Panc1 (cell line): ENCODE measurements at regions not wholly inside any gene's neighbourhood (a gene's known extent, or its start where the extent isn't known, plus 50 kb on each side); places are given as distances from the start of the nearest gene placed in this dataset.

Experiments used
- ATAC-seq: fragments of 200-7000 bp; cut with Tn5 transposase; 2 replicates; pipeline ENCODE4 v1.9.1; 2020; ENCODE audit warnings: mild to moderate bottlenecking, moderate library complexity
- BruUV-seq: library from RNA; stranded (reverse); fragments of 400-500 nt; replicated peaks from 2 replicates; lab custom pipeline; 2021; lab: Mats Ljungman, UMichigan
- CTCF ChIA-PET: fragments of 300-600 bp; sonication (Branson Sonifier 250); formaldehyde crosslinking; loops from one replicate; lab custom pipeline; 2022; ENCODE audit warnings: antibody characterized with exemption; lab: Charles Lee
- POLR2A ChIA-PET: fragments of 300-600 bp; sonication (Branson Sonifier 250); formaldehyde crosslinking; loops from one replicate; lab custom pipeline; 2022; ENCODE audit warnings: antibody characterized with exemption; lab: Charles Lee
- DNase-seq: peaks from one replicate; pipeline ENCODE4 v3.0.0-alpha.2; 2010; ENCODE audit warnings: low read depth, low spot score
- H3K27ac ChIP-seq: 2 replicates; pipeline ENCODE4 v1.5.1; 2011; ENCODE audit warnings: mild to moderate bottlenecking, low read length, inconsistent platforms
- H3K27me3 ChIP-seq: fragments of 200-500 bp; sonication (Bioruptor generic); 2 replicates; pipeline ENCODE4 v1.6.0; 2014; ENCODE audit warnings: low read length, inconsistent platforms; ENCODE audit not compliant: control insufficient read depth, insufficient read depth
- H3K36me3 ChIP-seq: fragments of 200-500 bp; sonication (Bioruptor generic); 2 replicates; pipeline ENCODE4 v1.5.1; 2014; ENCODE audit warnings: inconsistent platforms, mild to moderate bottlenecking, low read length, moderate library complexity; ENCODE audit not compliant: control insufficient read depth, insufficient read depth
- H3K4me1 ChIP-seq: 2 replicates; pipeline ENCODE4 v1.5.1; 2011; ENCODE audit warnings: inconsistent platforms, mild to moderate bottlenecking, low read length, moderate library complexity; ENCODE audit not compliant: control insufficient read depth, insufficient read depth
- H3K4me3 ChIP-seq, 2 experiments: 2 replicates each; pipeline ENCODE4 v1.5.1; 2011 to 2012; ENCODE audit warnings: low read depth in 2 of 2, low read length in 2 of 2, mild to moderate bottlenecking in 2 of 2, inconsistent platforms in 1 of 2, moderate library complexity in 1 of 2
- H3K9me3 ChIP-seq: fragments of 200-500 bp; sonication (Bioruptor generic); 2 replicates; pipeline ENCODE4 v1.5.1; 2014; ENCODE audit warnings: low read depth, mild to moderate bottlenecking, inconsistent platforms, low read length, moderate library complexity; ENCODE audit not compliant: control insufficient read depth, insufficient read depth
- POLR2AphosphoS5 ChIP-seq: IDR thresholded peaks from 2 replicates; pipeline ENCODE4 v1.6.1; 2012; ENCODE audit warnings: mild to moderate bottlenecking, low read depth, low read length, moderate library complexity
- SIN3A ChIP-seq: IDR thresholded peaks from 2 replicates; pipeline ENCODE4 v1.6.1; 2012; ENCODE audit warnings: low read depth, mild to moderate bottlenecking, low read length, moderate library complexity, borderline replicate concordance; ENCODE audit not compliant: insufficient read depth
- TCF7L2 ChIP-seq: IDR thresholded peaks from 2 replicates; pipeline ENCODE4 v1.6.1; 2011; ENCODE audit warnings: mild to moderate bottlenecking, low read depth, low read length, inconsistent platforms
- in situ Hi-C: cut with HindIII; loops from 2 replicates; pipeline ENCODE4 v1.10.0; 2016; ENCODE audit warnings: low sequenced_read_pairs, low pct_unique_long_range_greater_than_20kb
- intact Hi-C: fragments of 100-400 bp; cut with micrococcal nuclease; formaldehyde crosslinking; loops from one replicate; pipeline ENCODE4 v1.10.0; 2022; ENCODE audit not compliant: unreplicated experiment
- TF ChIP-seq, protein P1 (sequence below): fragments of 450-650 bp; IDR thresholded peaks from 2 replicates; pipeline ENCODE4 v1.5.1; 2017; ENCODE audit warnings: mild to moderate bottlenecking
- TF ChIP-seq, protein P2 (sequence below), 2 experiments: IDR thresholded peaks; 2 replicates each; pipeline ENCODE4 v1.6.1; 2011 to 2012; ENCODE audit warnings: low read depth in 2 of 2, control low read depth in 1 of 2, low read length in 1 of 2, mild to moderate bottlenecking in 1 of 2, moderate library complexity in 1 of 2; ENCODE audit not compliant: insufficient read depth in 1 of 2

DNA sequence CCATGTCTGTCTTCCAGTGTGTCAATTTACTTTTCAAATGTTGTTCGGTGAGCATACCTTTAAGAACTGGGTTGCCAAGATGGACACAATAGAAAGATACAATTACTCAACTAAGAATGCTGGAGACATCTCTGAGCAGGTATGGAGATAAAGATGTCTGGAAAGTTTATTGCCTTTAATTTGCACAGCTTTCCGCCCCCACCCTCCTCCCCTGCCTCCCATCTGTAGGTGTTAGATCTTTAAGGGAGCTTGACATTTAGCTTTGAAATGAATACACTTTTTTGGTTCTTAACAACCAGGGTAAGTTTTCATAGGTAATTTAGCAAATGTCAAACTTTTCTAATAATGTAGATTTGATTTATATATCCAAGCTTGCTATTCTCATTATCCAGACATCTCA is 104.4 kb downstream of the BTBD3 start:
- ChIA-PET POLR2A (no interaction called here), CTCF (no interaction called here)
- H3K9me3 ChIP-seq = no peaks in the 10 kb centered on the region
- intact Hi-C loops (no loop called here), in situ Hi-C loops (no loop called here)
- BruUV-seq = no TSS peak
- DNase-seq = no peak
- TF ChIP-seq SIN3A (no peak), TCF7L2 (no peak), POLR2AphosphoS5 (no peak)
- TF ChIP-seq, protein P1, sequence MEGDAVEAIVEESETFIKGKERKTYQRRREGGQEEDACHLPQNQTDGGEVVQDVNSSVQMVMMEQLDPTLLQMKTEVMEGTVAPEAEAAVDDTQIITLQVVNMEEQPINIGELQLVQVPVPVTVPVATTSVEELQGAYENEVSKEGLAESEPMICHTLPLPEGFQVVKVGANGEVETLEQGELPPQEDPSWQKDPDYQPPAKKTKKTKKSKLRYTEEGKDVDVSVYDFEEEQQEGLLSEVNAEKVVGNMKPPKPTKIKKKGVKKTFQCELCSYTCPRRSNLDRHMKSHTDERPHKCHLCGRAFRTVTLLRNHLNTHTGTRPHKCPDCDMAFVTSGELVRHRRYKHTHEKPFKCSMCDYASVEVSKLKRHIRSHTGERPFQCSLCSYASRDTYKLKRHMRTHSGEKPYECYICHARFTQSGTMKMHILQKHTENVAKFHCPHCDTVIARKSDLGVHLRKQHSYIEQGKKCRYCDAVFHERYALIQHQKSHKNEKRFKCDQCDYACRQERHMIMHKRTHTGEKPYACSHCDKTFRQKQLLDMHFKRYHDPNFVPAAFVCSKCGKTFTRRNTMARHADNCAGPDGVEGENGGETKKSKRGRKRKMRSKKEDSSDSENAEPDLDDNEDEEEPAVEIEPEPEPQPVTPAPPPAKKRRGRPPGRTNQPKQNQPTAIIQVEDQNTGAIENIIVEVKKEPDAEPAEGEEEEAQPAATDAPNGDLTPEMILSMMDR = no peak
- TF ChIP-seq, protein P2, sequence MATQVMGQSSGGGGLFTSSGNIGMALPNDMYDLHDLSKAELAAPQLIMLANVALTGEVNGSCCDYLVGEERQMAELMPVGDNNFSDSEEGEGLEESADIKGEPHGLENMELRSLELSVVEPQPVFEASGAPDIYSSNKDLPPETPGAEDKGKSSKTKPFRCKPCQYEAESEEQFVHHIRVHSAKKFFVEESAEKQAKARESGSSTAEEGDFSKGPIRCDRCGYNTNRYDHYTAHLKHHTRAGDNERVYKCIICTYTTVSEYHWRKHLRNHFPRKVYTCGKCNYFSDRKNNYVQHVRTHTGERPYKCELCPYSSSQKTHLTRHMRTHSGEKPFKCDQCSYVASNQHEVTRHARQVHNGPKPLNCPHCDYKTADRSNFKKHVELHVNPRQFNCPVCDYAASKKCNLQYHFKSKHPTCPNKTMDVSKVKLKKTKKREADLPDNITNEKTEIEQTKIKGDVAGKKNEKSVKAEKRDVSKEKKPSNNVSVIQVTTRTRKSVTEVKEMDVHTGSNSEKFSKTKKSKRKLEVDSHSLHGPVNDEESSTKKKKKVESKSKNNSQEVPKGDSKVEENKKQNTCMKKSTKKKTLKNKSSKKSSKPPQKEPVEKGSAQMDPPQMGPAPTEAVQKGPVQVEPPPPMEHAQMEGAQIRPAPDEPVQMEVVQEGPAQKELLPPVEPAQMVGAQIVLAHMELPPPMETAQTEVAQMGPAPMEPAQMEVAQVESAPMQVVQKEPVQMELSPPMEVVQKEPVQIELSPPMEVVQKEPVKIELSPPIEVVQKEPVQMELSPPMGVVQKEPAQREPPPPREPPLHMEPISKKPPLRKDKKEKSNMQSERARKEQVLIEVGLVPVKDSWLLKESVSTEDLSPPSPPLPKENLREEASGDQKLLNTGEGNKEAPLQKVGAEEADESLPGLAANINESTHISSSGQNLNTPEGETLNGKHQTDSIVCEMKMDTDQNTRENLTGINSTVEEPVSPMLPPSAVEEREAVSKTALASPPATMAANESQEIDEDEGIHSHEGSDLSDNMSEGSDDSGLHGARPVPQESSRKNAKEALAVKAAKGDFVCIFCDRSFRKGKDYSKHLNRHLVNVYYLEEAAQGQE (IDR thresholded peaks at IDR 0.05; ENCODE audit: insufficient read depth in 1 of 2, low read depth in 2 of 2, low read length in 1 of 2) = no peak
- ATAC-seq = no peak
- no peaks in the 10 kb centered on the region for H3K4me1 ChIP-seq
- H3K27me3 ChIP-seq = no peaks in the 10 kb centered on the region
- no peaks in the 10 kb centered on the region for H3K36me3 ChIP-seq
- no peak overlapping the region for H3K4me3 ChIP-seq
- no peak overlapping the region for H3K27ac ChIP-seq

DNA sequence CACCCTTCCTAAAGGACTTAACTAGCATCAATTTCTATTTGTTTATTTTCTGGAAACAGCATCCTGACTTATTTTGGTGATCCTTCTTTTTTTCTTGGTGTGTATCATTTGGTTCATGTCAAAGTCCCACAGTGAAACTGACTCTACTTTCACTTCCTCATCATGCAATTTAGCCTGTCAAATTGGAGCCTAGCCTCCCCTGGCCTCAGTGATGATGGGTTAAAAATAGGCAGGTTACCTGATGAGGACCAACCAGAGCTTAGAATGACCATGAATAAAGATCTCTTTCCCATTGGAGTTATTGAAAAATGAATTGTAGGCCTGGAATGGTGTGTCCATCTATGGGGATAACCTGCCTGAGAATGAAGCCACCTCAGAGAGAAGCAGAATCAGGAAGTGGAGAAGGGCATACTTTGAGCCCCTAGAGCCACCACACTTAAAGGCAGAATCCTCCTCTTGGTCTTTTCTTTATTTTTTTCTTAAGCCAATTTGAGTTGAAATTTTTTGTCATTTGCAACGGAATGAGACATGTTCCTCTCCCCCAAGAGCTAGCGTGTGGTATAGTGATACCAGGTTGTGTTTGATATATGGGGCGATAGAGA is 105.6 kb downstream of the BTBD3 start:
- Histone ChIP-seq H3K4me1 (no peaks in the 10 kb centered on the region), H3K27me3 (no peaks in the 10 kb centered on the region), H3K4me3 (no peak overlapping the region), H3K36me3 (no peaks in the 10 kb centered on the region), H3K27ac (no peak overlapping the region), H3K9me3 (no peaks in the 10 kb centered on the region)
- DNase-seq (no peak), ATAC-seq (no peak)
- CTCF ChIA-PET = no interaction called here
- TF ChIP-seq, protein P1 = no peak
- no peak for TF ChIP-seq POLR2AphosphoS5
- intact Hi-C loops (no loop called here), in situ Hi-C loops (no loop called here)
- no TSS peak for BruUV-seq
- POLR2A ChIA-PET = no interaction called here

DNA sequence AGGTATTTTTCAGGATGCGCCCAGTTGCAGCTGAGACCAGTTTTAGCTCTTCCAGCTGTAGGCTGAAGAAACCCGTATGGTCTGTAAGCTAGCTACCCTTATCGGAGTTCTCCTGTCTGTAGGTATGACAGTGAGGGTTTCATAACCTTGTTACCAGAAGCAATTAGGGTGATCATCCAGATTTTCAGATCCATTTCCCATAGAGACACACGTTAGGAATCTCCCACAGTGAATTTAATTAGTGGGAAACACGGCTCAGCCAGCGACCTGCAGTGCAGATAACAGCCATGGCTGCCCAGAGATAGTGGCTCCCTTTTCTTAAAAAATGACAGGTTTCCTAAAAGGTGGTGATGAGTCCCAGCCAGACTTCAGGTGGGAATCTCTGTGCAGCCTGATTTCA is 111.1 kb downstream of the BTBD3 start:
- no peak overlapping the region for H3K27ac ChIP-seq
- in situ Hi-C loops = no loop called here
- TF ChIP-seq TCF7L2 (no peak), SIN3A (no peak), POLR2AphosphoS5 (no peak)
- TF ChIP-seq, protein P2 (IDR thresholded peaks at IDR 0.05; ENCODE audit: insufficient read depth in 1 of 2, low read depth in 2 of 2, low read length in 1 of 2) = no peak
- TF ChIP-seq, protein P1 = no peak
- no peak overlapping the region for H3K4me3 ChIP-seq
- POLR2A ChIA-PET = no interaction called here
- H3K27me3 ChIP-seq = no peaks in the 10 kb centered on the region
- H3K9me3 ChIP-seq = no peaks in the 10 kb centered on the region
- BruUV-seq = no TSS peak
- DNase-seq (no peak), ATAC-seq (no peak)
- H3K36me3 ChIP-seq = no peaks in the 10 kb centered on the region
- intact Hi-C loops = no loop called here
- CTCF ChIA-PET = no interaction called here
- H3K4me1 ChIP-seq = no peaks in the 10 kb centered on the region
